Bronchial epithelial cell (primary cell): ENCODE measurements at regions not wholly inside any gene's neighbourhood (a gene's known extent, or its start where the extent isn't known, plus 50 kb on each side); places are given as distances from the start of the nearest gene placed in this dataset.

ENCODE experiments used
- DNase-seq: peaks from one replicate; pipeline ENCODE4 v3.0.0-alpha.2; 2010; ENCODE audit warnings: low read depth
- FAIRE-seq: peaks from 2 replicates; lab custom pipeline; 2011; peaks lifted over from hg19 to GRCh38; lab: Jason Lieb, UNC
- H3K27me3 ChIP-seq: 2 replicates; pipeline ENCODE4 v1.5.1; 2011; ENCODE audit warnings: low read length; ENCODE audit not compliant: control insufficient read depth, insufficient read depth
- H3K36me3 ChIP-seq: 2 replicates; pipeline ENCODE4 v1.5.1; 2011; ENCODE audit warnings: low read length; ENCODE audit not compliant: control insufficient read depth, insufficient read depth
- H3K4me3 ChIP-seq: 2 replicates; pipeline ENCODE4 v1.5.1; 2011; ENCODE audit warnings: mild to moderate bottlenecking, low read depth, low read length, control low read depth
- TF ChIP-seq, protein P1 (sequence below): IDR thresholded peaks from 2 replicates; pipeline ENCODE4 v1.5.1; 2011; ENCODE audit warnings: mild to moderate bottlenecking, moderate library complexity, low read length, control low read depth, inconsistent platforms; ENCODE audit not compliant: insufficient read depth, severe bottlenecking

GRCh38 chr16:6111390-6111789 is 1013.8 kb upstream of the EEF2KMT start:
- DNase-seq (no peak), FAIRE-seq (no peak)
- H3K27me3 ChIP-seq, result no peaks in the 10 kb centered on the region
- H3K36me3 ChIP-seq, result no peaks in the 10 kb centered on the region
- H3K4me3 ChIP-seq, result no peak overlapping the region
- TF ChIP-seq, protein P1, sequence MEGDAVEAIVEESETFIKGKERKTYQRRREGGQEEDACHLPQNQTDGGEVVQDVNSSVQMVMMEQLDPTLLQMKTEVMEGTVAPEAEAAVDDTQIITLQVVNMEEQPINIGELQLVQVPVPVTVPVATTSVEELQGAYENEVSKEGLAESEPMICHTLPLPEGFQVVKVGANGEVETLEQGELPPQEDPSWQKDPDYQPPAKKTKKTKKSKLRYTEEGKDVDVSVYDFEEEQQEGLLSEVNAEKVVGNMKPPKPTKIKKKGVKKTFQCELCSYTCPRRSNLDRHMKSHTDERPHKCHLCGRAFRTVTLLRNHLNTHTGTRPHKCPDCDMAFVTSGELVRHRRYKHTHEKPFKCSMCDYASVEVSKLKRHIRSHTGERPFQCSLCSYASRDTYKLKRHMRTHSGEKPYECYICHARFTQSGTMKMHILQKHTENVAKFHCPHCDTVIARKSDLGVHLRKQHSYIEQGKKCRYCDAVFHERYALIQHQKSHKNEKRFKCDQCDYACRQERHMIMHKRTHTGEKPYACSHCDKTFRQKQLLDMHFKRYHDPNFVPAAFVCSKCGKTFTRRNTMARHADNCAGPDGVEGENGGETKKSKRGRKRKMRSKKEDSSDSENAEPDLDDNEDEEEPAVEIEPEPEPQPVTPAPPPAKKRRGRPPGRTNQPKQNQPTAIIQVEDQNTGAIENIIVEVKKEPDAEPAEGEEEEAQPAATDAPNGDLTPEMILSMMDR, result no peak

DNA sequence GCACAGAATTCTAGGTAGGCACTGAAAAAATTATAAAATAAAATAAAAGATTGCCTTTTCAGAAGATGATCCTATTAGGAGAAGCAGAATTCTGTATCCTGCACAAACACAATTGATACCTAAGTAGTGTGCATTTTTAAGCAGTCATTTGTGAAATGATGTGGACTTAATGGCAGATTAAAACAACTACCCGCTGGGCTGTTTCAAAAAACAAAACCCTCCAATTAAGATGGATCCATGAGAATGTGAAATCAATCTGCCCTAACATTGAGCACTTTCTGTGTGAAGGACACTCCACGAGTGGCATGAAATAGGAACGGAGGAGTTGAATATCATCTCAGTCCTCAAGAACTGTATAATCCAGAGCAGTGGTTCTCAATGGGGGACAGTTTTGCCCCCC is 1012.8 kb upstream of the EEF2KMT start:
- Histone ChIP-seq H3K36me3 (no peaks in the 10 kb centered on the region), H3K27me3 (no peaks in the 10 kb centered on the region), H3K4me3 (no peak overlapping the region)
- FAIRE-seq (no peak), DNase-seq (no peak)
- TF ChIP-seq, protein P1, result no peak

DNA sequence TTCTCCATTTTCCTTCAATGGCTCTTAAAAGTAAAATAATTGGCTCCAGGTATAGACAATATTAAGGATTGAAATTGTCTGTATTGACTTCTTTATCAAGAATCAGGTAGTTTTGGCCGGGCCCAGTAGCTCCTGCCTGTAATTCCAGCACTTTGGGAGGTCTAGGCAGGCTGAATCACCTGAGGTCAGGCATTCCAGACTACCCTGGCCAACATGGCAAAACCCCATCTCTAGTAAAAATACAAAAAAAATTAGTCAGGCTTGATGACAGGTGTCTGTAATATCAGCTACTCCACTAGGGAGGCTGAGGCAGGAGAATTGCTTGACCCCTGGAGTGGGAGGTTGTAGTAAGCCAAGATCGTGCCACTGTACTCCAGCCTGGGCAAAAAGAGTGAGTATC is 1008.5 kb upstream of the EEF2KMT start:
- DNase-seq (no peak), FAIRE-seq (no peak)
- TF ChIP-seq, protein P1, result no peak
- Histone ChIP-seq H3K27me3 (no peaks in the 10 kb centered on the region), H3K36me3 (no peaks in the 10 kb centered on the region), H3K4me3 (no peak overlapping the region)

DNA sequence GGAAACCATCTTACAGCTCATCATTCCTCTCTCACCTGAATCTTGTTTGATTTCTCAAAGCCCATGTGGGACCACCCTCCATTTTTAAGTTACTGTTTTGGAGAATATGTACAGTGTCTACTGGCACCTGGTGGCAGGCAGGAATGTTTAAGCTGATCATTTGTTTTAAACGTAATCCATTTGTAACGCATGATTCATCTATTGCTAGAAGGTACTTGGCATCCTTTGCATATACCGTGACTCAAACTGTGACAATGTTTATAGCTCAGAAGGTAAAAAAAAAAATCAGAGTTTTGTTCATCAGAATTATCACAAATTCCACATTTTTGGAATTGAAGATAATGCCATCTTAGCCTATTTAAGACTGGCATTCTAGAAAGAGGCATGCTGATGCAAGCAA is 1007.5 kb upstream of the EEF2KMT start:
- TF ChIP-seq, protein P1, result no peak
- Histone ChIP-seq H3K36me3 (no peaks in the 10 kb centered on the region), H3K4me3 (no peak overlapping the region), H3K27me3 (no peaks in the 10 kb centered on the region)
- FAIRE-seq (peak; percentile 18), DNase-seq (peak; percentile 6)

DNA sequence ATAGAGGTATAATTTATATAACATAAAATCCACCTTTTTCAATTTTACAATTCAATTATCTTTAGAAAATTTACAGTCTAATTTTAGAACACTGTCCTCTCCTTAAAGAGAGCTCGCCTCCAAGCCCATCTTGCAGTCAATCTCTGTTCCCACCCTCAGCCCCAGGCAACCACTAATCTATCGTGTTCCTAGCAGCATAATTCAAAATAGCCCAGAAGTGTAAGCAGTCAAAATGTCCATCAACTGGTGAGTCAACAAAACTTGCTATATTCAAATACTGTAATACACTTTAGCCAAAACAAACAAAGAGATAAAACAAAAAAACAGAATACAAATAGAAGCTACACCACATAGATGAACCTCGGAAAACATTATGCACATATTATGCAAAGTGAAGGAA is 1006.8 kb upstream of the EEF2KMT start:
- no peak for FAIRE-seq

DNA sequence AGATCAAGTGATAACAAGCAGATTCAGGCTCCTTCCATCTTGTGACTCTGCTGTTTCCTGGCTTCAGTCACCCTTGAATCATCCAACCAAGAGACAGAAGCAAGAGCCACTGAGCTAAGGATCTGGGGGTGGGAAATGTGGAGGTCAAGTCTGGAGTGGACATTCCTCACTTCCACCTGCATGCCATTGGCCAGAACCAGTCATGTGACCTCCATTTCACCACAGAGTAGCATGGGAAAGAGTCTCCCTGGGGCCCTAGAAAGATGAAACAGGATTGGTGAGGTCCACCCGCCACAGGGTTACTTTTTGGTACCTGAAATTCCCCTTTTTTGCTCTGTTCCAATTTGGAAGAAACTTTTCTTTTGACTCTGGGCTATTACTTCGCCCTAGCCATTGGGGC is 1006.0 kb upstream of the EEF2KMT start:
- DNase-seq (no peak), FAIRE-seq (no peak)
- Histone ChIP-seq H3K27me3 (no peaks in the 10 kb centered on the region), H3K36me3 (no peaks in the 10 kb centered on the region), H3K4me3 (no peak overlapping the region)
- TF ChIP-seq, protein P1, result no peak

More for the DNA sequence above, 1006.8 kb upstream of the EEF2KMT start:
- no peak for DNase-seq
- no peak overlapping the region for H3K4me3 ChIP-seq
- TF ChIP-seq, protein P1, result no peak
- no peaks in the 10 kb centered on the region for H3K36me3 ChIP-seq
- no peaks in the 10 kb centered on the region for H3K27me3 ChIP-seq
